ENCODE measurements at regions not wholly inside any gene's neighbourhood (a gene's known extent, or its start where the extent isn't known, plus 50 kb on each side); places are given as distances from the start of the nearest gene placed in this dataset.

DNA sequence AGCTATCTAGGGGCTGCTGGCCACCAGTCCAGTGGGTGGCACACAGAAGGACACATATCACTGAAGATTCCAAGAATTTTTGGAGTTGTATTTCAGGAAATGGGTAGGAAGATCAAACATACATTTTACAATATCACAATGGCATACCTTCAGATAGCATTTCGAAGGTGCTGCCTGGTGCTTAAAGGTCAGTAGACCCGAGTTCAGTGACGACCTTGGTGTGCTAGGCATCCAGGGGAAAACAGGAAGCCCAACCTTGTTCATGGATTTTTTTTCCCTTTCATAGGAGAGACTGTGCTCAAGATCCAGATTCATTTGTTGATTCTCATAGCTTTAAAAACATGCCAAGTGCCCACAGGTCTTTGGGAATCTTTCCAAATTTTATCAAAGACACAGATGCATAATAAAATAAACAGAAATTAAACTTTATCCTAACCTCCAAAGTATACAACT is 51.0 kb upstream of the RCBTB2 start:
- DNase-seq: no peak

DNA sequence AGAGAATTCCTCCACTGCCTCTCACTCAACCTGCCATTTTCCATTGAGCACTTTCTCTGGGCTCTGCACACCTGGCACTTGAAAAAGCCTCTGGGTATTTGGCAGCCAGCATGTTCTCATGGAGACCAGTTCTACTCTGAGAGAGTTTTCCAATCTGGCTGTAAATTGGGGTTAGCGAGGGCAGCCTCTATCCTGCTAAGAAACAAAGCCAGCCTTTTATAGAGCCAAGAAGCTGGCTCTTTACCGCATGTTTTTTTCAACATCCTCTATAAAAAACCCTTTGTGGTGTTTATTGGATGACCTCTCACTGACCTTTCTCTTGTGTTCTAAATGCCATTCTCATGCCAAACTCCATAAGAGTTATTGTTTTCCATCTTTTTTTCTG is 52.6 kb upstream of the RCBTB2 start:
- DNase-seq: no peak

GRCh38 chr13:48586591-48587103 is 53.8 kb upstream of the RCBTB2 start:
- DNase-seq: no peak

DNA sequence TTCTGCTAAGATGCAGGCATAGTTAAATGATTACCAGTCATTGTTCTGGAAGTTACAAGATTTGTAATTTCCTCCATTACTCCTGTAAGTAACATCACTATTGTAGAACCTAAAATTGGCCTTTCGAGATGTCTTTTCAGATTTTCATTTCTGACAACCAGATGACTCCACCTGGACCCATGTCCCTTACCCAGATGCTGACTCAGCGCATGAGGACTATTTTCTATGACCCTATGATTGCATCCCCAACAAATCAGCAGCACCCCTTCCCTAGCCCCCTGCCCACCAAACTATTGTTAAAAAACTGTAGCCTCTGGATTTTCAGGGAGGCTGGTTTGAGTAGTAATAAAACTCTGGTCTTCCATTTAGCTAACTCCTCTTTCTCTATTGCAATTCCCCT is 55.2 kb upstream of the RCBTB2 start:
- DNase-seq: no peak

DNA sequence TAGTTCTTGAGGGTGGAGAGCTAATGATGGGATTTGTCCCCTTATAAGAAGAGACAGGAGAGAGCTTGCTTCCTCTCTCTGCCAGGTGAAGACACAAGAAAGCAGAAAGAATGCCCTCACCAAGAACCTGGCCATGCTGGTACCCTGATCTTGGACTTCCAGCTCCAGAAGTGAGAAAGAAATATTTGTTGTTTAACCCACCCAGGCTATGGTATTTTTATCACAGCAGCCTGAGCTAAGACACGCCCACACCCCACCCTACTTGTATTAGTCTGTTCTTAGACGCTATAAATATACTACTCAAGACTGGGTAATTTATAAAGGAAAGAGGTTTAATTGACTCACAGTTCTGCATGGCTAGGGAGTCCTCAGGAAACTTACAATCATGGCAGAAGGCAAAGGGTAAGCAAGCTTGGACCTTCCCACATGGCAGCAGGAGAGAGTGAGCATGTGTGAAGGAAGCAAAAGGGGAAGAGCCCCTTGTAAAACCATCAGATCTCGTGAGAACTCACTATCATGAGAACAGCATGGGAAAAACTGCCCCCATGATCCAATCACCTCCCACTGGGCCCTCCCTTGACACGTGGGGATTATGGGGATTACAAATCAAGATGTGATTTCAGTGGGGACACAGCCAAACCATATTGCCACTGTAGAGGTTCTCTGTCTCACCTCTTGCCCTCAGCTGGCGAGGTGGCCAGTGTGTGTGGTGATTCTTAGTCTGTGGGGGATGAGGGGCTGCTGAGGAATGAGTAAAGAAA is 57.4 kb upstream of the RCBTB2 start:
- no peak for DNase-seq

- DNase-seq: peak; percentile 74
Observed at GRCh38 chr13:48591124-48591872, 58.4 kb upstream of the RCBTB2 start.

DNA sequence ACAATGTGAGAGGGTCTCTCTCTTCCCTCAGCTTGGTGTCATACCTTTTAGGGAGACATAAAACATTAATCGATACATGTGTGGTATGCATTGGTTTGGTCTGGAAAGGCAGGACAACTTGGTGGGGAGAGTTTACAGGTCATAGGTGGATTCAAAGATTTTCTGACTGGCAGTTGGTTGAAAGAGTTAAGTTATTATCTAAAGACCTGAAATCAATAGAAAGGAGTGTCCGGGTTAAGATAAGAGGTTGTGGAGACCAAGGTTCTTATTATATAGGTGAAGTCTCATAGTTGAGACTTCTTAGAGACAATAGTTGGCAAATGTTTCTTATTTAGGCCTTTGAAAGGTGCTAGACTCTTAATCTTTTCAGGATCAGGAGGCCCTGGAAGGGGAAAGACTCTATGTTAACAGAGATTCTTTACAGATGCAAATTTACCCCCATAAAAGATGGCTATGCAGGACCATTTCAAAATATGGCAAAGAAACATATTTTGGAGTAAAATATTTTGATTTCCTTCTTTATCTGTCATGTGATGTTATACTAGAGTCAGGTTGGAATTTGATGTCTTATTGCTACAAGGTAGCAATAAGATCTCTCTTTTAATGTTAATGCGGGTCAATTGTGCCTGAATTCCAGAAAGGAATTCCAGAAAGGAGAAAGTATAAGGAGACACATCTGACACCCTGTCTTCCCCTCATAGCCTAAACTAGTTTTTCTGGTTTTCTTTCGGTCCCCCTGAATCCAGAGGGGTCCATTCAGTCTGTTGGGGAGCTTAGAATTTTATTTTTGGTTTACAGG is 59.2 kb upstream of the RCBTB2 start:
- DNase-seq: peak; percentile 74

DNA sequence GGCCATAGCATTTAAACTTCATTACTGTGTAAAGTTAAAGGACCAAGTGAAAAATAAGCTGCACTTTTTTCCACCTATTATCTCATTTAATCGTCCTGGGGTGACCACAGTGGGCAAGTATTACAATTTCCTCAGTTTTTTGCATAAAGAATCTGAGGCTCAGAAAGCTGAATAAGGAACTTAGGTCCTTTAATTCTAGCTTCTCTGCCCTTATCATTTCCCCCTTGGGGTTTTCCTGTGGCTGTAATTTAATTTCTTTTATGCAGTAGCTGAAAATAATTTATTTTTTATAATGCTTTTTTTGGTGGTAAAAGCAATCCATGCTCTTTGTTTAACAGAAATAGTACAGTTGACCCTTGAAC is 59.8 kb upstream of the RCBTB2 start:
- no peak for DNase-seq

GRCh38 chr13:48593536-48593935 is 60.2 kb upstream of the CYSLTR2 start:
- no peak for DNase-seq

- DNase-seq: no peak
Observed at GRCh38 chr13:48594096-48594815, 59.5 kb upstream of the CYSLTR2 start.

GRCh38 chr13:48595431-48596429 is 58.0 kb upstream of the CYSLTR2 start:
- DNase-seq: peak; percentile 87

DNA sequence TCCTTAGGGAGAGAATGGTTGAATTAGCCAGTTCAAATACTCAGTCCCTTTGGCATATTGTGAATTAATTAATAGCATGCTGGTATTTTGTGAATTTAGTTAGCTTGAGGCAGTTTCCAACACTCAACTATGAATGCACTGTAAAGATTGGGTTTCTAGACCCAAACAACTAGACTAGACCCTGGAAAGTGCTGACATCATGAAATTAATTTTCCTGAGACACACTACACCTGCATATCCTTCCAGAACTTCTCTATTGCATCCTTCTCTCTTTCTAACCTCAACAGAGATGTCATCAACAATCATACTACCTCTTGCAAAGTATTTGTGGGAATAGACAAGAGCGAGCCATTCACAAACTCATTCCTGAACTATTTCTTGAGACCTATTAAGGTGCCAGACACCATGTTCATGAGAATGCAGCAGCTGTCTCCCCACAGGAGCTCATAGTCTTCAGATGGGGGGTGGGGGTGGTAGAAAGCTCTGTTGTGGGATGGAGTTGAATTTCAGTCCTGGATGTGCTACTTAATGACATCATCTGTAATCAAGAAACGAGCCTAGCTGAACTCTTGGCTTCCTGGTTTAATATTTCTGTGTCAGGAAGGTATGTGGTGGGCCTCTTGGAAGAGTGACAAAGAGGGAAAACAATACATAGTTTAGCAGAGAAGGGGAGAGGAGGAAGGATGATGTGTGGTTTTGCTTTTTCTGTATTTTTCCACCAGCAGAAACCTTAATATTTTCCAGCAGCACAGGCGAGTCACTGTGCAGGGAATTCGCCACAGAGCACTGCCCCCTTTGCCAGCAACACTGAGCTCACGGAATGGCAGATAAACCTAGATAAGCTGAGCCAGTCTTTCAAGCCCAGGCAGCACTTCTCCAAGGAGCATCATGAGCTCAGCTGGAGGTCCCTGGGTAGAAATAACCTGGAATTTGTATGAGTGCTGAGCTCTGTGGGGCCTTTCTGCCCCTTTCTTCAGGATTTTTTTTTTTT is 53.1 kb upstream of the CYSLTR2 start:
- peak; percentile 95 for DNase-seq

- DNase-seq: no peak
Observed at GRCh38 chr13:48602296-48603016, 51.3 kb upstream of the CYSLTR2 start.

- no peak for DNase-seq
Observed at GRCh38 chr13:48603375-48603774, 50.4 kb upstream of the CYSLTR2 start.

All from kidney glomerular epithelial cell (primary cell).